GM12892 (cell line): ENCODE measurements at regions not wholly inside any gene's neighbourhood (a gene's known extent, or its start where the extent isn't known, plus 50 kb on each side); places are given as distances from the start of the nearest gene placed in this dataset.

ENCODE experiments used
- DNase-seq: peaks from one replicate; pipeline ENCODE4 v3.0.0; 2011; ENCODE audit not compliant: insufficient read length
- FAIRE-seq: peaks from 2 replicates; lab custom pipeline; 2011; peaks lifted over from hg19 to GRCh38; lab: Jason Lieb, UNC
- POLR2A ChIP-seq: IDR thresholded peaks from 2 replicates; pipeline ENCODE4 v1.6.1; 2011; ENCODE audit warnings: low read depth, low read length, control low read depth
- POLR2AphosphoS5 ChIP-seq: IDR thresholded peaks from 2 replicates; pipeline ENCODE4 v1.6.1; 2011; ENCODE audit warnings: low read depth, low read length, control low read depth
- TAF1 ChIP-seq: IDR thresholded peaks from 2 replicates; pipeline ENCODE4 v1.6.1; 2011; ENCODE audit warnings: low read depth, mild to moderate bottlenecking, control low read depth, low read length, borderline replicate concordance

GRCh38 chr1:87926131-87926830 is 597.6 kb downstream of the LMO4 start:
- DNase-seq (no peak), FAIRE-seq (no peak)
- no peak for TF ChIP-seq POLR2AphosphoS5
- TF ChIP-seq TAF1: no peak
- TF ChIP-seq POLR2A: no peak

GRCh38 chr1:87926921-87927320 is 598.2 kb downstream of the LMO4 start:
- FAIRE-seq (no peak), DNase-seq (no peak)
- TF ChIP-seq TAF1 (no peak), POLR2AphosphoS5 (no peak), POLR2A (no peak)

- DNase-seq (no peak), FAIRE-seq (no peak)
- no peak for TF ChIP-seq POLR2A
- no peak for TF ChIP-seq TAF1
- no peak for TF ChIP-seq POLR2AphosphoS5
These were observed 599.0 kb downstream of the LMO4 start for GRCh38 chr1:87927391-87928280.

DNA sequence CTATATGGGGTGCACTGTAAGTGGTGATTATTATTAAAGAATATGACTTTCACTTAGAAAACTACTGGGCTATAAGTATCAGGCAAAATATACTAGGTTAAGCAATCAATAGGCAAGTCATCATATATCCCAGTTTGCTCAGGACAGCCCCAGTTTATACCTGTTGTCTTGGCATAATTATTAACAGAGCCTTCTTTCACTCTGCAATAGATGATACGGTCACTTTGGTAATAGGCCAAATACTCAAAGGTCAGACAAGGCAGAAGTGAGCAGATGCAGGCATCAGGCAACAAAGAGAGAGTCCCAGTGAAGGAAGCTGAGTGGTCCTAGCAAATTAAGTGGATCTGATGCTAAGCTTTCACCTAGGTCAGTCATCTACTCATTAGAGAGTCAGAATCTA is 599.9 kb downstream of the LMO4 start:
- no peak for DNase-seq
- no peak for FAIRE-seq
- no peak for TF ChIP-seq POLR2AphosphoS5
- no peak for TF ChIP-seq POLR2A
- TF ChIP-seq TAF1: no peak

- TF ChIP-seq POLR2AphosphoS5 (no peak), POLR2A (no peak), TAF1 (no peak)
- DNase-seq (no peak), FAIRE-seq (no peak)
These were observed 601.2 kb downstream of the LMO4 start for GRCh38 chr1:87929906-87930305.

DNA sequence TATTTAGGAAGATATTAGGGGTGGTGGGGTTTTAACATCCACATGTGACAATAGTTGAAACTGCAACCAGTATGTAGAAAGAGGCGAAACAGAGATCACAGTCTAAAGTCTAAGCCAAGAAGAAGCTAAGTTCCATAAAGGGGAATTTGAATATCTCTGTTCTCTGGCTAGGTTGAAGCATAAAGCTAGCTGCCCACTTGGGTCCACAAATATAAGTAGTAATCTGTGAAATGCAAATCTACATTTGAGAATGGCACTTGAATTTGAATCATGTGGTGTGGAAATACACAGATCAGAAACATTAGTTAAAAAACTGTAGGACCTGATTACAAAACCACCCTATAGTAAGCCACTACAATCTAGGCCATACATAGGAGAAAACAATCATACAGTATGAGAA is 602.1 kb downstream of the LMO4 start:
- DNase-seq (no peak), FAIRE-seq (no peak)
- TF ChIP-seq POLR2A: no peak
- no peak for TF ChIP-seq TAF1
- no peak for TF ChIP-seq POLR2AphosphoS5

DNA sequence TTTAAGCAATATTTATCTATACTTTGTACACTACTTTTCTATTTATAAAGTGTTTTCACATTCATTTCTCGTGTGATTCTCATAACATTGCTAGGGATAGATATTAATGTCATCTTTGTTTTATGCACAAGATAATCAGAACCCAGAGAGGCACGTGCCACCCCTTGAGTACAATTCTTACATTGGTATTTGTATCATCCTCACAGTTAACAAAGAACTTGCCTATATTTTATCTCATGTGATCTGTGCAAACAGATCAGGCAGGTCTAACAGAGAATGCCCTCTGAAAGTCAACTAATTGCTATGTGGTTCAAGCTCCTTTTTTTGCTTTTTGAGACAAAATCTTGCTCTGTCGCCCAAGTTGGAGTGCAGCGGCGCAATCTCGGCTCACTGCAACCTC is 604.5 kb downstream of the LMO4 start:
- DNase-seq: no peak

DNA sequence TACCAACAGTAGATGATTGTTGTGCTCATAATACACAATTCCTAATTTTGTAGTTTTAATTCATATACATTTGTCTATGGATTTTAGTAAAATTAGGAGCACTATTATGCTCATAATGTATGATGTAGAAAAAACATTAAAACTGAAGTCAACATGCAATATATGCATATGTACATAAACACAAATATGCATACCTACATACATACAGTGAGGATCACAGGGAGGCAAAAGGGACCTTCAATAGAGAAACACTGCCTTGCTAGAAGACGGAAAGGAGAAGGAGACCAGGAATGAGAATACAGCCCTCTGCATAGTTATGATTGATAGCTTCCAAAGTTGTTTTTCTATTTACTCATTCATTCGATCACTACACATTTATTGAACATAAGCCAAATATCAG is 606.5 kb downstream of the LMO4 start:
- DNase-seq (no peak), FAIRE-seq (no peak)
- TF ChIP-seq POLR2A (no peak), POLR2AphosphoS5 (no peak), TAF1 (no peak)

More for the DNA sequence above, 604.5 kb downstream of the LMO4 start:
- FAIRE-seq: no peak
- TF ChIP-seq POLR2A (no peak), TAF1 (no peak), POLR2AphosphoS5 (no peak)

GRCh38 chr1:87937831-87938395 is 609.2 kb downstream of the LMO4 start:
- no peak for TF ChIP-seq TAF1
- TF ChIP-seq POLR2AphosphoS5: no peak
- TF ChIP-seq POLR2A: no peak
- FAIRE-seq (no peak), DNase-seq (no peak)

DNA sequence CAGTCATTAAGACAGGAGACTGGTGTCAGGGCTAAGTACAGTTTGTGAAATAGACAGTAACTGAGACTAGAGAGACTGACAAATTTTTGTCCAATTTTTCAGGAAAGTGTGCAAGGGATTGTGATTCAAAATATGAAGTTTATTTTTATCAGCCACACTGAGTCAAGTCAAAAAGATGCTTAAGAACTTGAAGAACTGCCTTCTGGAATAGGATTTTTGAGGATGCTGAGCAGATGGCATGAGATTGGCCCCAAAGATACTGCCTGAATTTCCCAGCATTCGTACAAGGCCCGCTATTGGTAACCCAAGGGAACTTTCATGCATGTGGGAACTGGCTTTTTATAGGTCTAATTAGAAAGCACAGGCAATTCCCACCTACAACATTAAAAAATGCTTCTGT is 610.0 kb downstream of the LMO4 start:
- DNase-seq (no peak), FAIRE-seq (no peak)
- TF ChIP-seq POLR2A: no peak

DNA sequence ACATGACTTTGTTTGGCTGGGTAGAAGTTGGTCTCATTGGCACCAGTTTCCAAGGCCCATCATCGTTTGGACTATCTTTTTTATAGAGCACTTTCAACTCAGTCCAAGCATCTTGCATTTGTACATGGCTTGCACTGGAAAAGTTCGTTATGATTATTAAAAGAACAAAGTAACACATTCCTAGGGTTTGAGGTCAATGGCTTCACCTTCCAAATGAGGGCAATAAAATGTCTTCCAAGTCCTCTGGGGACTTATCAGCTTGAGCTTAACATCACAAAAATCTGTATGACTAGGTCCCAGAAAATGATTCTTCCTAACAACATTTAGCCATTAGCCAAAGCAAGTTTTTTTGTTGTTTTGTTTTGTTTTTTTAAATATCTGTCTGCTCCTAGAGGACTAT is 610.8 kb downstream of the LMO4 start:
- DNase-seq: no peak
- FAIRE-seq: no peak

More for the DNA sequence above, 610.8 kb downstream of the LMO4 start:
- no peak for TF ChIP-seq POLR2A
- TF ChIP-seq TAF1: no peak
- no peak for TF ChIP-seq POLR2AphosphoS5
